HFFc6 (cell line): ENCODE measurements at regions not wholly inside any gene's neighbourhood (a gene's known extent, or its start where the extent isn't known, plus 50 kb on each side); places are given as distances from the start of the nearest gene placed in this dataset.

ENCODE experiments used
- DNase-seq: peaks from one replicate; pipeline ENCODE4 v3.0.0-alpha.2; 2018
- H3K27ac Mint-ChIP-seq: 2 replicates; pipeline ENCODE4 v1.8.0; 2020; ENCODE audit warnings: mild to moderate bottlenecking, mixed read lengths
- H3K27me3 Mint-ChIP-seq: 2 replicates; pipeline ENCODE4 v1.8.0; 2021; ENCODE audit warnings: mild to moderate bottlenecking, moderate library complexity, mixed read lengths; ENCODE audit not compliant: insufficient read depth
- H3K36me3 Mint-ChIP-seq: 2 replicates; pipeline ENCODE4 v1.8.0; 2021; ENCODE audit warnings: low read depth, mixed read lengths
- H3K4me1 Mint-ChIP-seq: 2 replicates; pipeline ENCODE4 v1.8.0; 2020; ENCODE audit warnings: low read depth, mixed read lengths
- H3K4me3 Mint-ChIP-seq: 2 replicates; pipeline ENCODE4 v1.8.0; 2020; ENCODE audit warnings: mild to moderate bottlenecking, moderate library complexity, mixed read lengths
- H3K9me3 Mint-ChIP-seq: 2 replicates; pipeline ENCODE4 v1.8.0; 2020; ENCODE audit warnings: mild to moderate bottlenecking, mixed read lengths
- CTCF ChIP-seq: fragments of 200-600 bp; sonication (generic); IDR thresholded peaks from 2 replicates; pipeline ENCODE4 v1.5.0; 2021; ENCODE audit warnings: antibody characterized with exemption, mild to moderate bottlenecking

DNA sequence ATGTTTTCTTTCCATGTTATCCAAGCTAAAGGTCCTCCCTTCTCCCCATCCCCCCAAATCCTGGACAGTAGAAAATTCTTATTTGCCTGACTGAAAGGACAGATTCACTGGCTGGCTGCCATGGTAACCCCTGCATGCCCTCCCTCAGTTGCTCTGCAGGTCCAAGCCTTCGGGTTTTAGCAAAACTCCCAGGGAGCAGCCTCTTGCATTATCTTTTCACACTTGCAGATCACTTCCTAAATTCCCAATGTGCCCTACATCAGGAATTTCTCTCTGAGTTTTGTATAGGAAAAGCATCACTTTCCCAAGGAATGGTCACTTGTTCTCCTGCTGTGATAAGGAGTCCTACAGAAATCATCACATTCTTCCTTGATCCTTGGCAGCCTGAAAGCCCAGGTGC is 75.0 kb upstream of the TENM4 start:
- no peaks in the 10 kb centered on the region for H3K9me3 Mint-ChIP-seq
- H3K4me1 Mint-ChIP-seq, result no peaks in the 10 kb centered on the region
- DNase-seq, result no peak
- no peak overlapping the region for H3K4me3 Mint-ChIP-seq
- H3K27me3 Mint-ChIP-seq, result peaks cover 35% of the 10 kb centered on the region
- TF ChIP-seq CTCF, result no peak
- H3K36me3 Mint-ChIP-seq, result no peaks in the 10 kb centered on the region
- H3K27ac Mint-ChIP-seq, result no peak overlapping the region

DNA sequence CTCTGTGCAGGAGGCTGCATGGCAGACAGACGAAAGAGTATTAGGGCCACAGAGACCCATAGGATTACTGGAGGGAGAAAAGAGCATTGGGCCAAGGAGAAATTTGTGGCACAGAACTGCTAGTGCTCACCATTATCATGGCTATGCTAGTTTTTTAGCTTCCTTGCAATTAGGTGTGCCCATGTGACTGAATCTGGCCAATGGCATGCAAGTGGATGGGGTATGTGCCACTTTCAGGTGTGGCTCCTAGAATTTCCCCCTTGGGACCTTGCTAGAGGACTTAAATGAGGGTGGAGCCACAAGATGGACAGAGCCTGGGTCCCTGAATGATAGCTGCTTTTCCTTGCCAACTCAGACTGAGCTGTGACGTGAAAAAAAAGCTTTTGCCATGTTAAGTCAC is 73.9 kb upstream of the TENM4 start:
- H3K4me1 Mint-ChIP-seq, result no peaks in the 10 kb centered on the region
- H3K36me3 Mint-ChIP-seq, result no peaks in the 10 kb centered on the region
- H3K9me3 Mint-ChIP-seq, result no peaks in the 10 kb centered on the region
- TF ChIP-seq CTCF, result no peak
- H3K27ac Mint-ChIP-seq, result no peak overlapping the region
- no peak for DNase-seq
- H3K4me3 Mint-ChIP-seq, result no peak overlapping the region
- peaks cover 38% of the 10 kb centered on the region for H3K27me3 Mint-ChIP-seq

DNA sequence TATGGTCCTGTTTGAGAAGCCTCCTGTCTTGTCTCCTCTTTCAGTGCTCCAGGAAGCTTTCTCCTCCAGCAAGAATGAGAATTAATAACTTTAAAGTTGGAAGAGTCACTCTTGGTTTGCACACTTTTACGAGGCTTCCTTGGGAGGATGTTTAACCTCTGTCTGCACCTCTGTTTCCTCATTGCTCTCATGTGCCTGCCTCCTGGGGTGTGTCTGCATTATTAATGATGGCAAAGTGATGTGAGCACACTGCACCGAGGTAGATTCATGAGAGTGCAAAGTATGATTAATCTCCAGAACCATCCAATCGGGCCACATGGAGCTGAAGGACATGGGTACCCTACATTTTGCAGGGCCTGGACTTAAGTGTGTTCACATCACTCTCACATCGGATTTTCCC is 73.5 kb upstream of the TENM4 start:
- Mint-ChIP-seq H3K27ac (no peak overlapping the region), H3K27me3 (peaks cover 38% of the 10 kb centered on the region), H3K9me3 (no peaks in the 10 kb centered on the region), H3K36me3 (no peaks in the 10 kb centered on the region), H3K4me3 (no peak overlapping the region), H3K4me1 (no peaks in the 10 kb centered on the region)
- no peak for DNase-seq
- no peak for TF ChIP-seq CTCF

DNA sequence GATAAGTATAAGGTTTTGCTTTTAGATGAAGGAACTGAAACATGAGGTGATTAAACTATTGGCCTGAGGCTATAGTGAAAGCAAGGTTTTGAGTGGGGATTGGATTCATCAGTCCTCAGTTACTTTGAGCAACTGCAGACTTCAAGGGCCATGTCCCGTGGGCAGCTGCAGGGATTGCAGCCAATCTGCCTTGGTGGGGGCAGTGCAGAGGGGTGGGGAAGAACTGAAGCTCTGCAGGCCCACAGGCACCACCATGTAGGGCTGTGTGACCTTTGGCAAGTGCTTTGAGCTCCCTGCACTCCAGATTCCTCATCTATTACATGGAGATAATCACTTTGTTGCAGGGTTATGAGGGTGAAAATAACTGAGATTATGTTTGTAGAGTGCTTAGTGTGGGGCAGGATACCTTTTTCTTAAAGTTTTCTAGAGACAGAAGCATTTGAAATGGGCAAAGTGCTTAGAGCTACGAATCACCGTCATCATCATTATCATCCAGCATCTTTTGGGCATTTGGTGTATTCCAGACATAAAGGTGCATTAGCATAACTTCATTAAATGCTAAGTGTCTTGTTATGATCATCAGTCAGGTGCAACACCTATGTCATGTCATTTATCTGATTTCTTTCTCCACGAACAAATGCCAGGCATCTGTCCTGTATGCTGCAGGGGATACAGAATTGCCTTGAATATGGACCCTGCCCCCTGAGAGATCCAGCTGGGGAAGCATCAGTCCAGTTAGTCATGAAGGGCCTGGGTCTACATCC is 72.1 kb upstream of the TENM4 start:
- Mint-ChIP-seq H3K27ac (no peak overlapping the region), H3K4me1 (no peaks in the 10 kb centered on the region), H3K4me3 (no peak overlapping the region), H3K27me3 (peaks cover 35% of the 10 kb centered on the region), H3K36me3 (no peaks in the 10 kb centered on the region), H3K9me3 (no peaks in the 10 kb centered on the region)
- DNase-seq, result no peak
- no peak for TF ChIP-seq CTCF

- Mint-ChIP-seq H3K27ac (no peak overlapping the region), H3K4me3 (no peak overlapping the region), H3K27me3 (peaks cover 33% of the 10 kb centered on the region), H3K36me3 (no peaks in the 10 kb centered on the region), H3K9me3 (no peaks in the 10 kb centered on the region), H3K4me1 (no peaks in the 10 kb centered on the region)
- TF ChIP-seq CTCF, result no peak
- DNase-seq, result no peak
Measured at GRCh38 chr11:79510960-79511359, 70.1 kb upstream of the TENM4 start.
